ENCODE measurements at regions not wholly inside any gene's neighbourhood (a gene's known extent, or its start where the extent isn't known, plus 50 kb on each side); places are given as distances from the start of the nearest gene placed in this dataset.

DNA sequence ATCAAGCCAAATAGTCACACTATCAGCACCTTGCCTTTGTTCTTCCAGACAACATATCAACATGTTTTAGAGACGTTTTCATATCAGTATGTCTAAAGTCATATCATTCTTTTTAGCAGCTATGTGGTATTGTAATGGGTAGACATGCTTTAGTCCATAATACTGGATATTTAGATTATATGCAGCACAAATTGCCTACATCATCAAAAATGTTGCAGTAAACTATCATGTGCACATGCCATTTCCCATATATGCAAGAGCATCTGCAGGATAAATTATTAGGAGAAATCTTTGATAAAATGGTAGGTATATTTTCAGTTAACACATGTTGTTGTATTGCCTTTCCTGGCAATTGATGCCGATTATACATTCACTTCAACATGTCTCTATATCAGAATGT, 636.5 kb downstream of the XIRP2 start:
- no peaks in the 10 kb centered on the region for H3K4me1 ChIP-seq (ENCODE audit: control insufficient read depth in 3 of 3, insufficient read depth in 3 of 3, low read length in 3 of 3)
- H3K27me3 ChIP-seq (ENCODE audit: control insufficient read depth in 3 of 3, insufficient read depth in 3 of 3, low read length in 3 of 3), result no peaks in the 10 kb centered on the region
- H3K36me3 ChIP-seq (ENCODE audit: control insufficient read depth in 3 of 3, insufficient read depth in 3 of 3, low read length in 3 of 3), result no peaks in the 10 kb centered on the region
- H3K27ac ChIP-seq (ENCODE audit: low read depth, low read length), result no peak overlapping the region
- no peaks in the 10 kb centered on the region for H3K9me3 ChIP-seq (ENCODE audit: control insufficient read depth in 3 of 3, low read length in 3 of 3)
- no peak overlapping the region for H3K9ac ChIP-seq (ENCODE audit: low read depth in 1 of 3, low read length in 3 of 3)
- no peak overlapping the region for H3K4me3 ChIP-seq (ENCODE audit: low read length in 3 of 3)

DNA sequence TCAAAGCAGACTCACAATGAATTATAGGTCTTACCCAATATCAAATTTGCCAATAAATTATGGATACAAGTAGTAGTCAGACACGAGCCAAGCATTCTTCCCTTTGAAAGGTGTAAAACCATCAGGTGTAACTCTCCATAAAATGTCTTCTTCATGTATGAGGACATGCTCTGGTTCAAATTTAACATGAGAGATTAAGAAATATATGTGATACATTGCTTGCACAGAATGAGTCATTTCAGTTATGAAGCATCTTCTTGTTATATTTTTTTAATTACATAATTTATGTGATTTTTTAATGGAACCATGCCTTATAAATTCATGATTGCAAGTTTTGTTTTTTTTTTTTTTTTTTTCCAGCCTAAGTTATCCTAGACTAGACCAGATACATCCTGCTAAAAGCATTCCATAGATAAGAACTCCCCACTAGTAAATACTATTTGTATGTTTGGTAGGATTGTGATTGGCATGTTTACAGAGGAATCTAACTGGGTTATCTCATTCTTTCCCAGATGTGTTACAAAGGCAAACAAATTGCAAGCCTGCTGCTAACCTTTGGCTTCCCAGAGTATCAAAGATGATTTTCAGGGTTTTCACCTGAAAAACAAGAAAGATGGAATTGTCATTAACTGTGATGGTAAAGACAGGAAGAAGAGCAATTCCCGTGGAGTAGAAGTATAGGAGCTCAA, 621.9 kb downstream of the XIRP2 start:
- Histone ChIP-seq H3K9ac (ENCODE audit: low read depth in 1 of 3, low read length in 3 of 3) (no peak overlapping the region), H3K9me3 (ENCODE audit: control insufficient read depth in 3 of 3, low read length in 3 of 3) (no peaks in the 10 kb centered on the region), H3K27me3 (ENCODE audit: control insufficient read depth in 3 of 3, insufficient read depth in 3 of 3, low read length in 3 of 3) (no peaks in the 10 kb centered on the region), H3K27ac (ENCODE audit: low read depth, low read length) (no peak overlapping the region), H3K4me1 (ENCODE audit: control insufficient read depth in 3 of 3, insufficient read depth in 3 of 3, low read length in 3 of 3) (no peaks in the 10 kb centered on the region), H3K4me3 (ENCODE audit: low read length in 3 of 3) (no peak overlapping the region), H3K36me3 (ENCODE audit: control insufficient read depth in 3 of 3, insufficient read depth in 3 of 3, low read length in 3 of 3) (no peaks in the 10 kb centered on the region)

DNA sequence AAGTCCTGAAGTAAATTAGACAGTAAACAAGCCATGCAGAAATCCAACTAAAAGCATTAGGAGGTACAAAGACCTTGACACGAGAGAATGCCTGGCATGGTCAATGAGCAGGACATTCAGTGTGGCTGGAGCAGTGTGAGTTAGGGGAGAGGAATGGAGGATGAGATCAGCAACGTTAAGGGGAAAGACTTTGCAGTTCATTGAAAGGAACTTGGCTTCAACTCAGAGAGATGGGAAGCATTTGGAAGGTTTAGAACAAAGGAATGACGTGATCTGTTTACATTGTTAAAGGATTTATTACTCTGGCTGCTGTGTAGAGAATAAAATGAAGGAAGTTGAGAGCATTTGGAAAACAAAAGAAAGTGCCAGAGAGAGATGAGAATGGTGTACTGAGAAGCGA, 621.3 kb downstream of the XIRP2 start:
- Histone ChIP-seq H3K27ac (ENCODE audit: low read depth, low read length) (no peak overlapping the region), H3K4me3 (ENCODE audit: low read length in 3 of 3) (no peak overlapping the region), H3K36me3 (ENCODE audit: control insufficient read depth in 3 of 3, insufficient read depth in 3 of 3, low read length in 3 of 3) (no peaks in the 10 kb centered on the region), H3K27me3 (ENCODE audit: control insufficient read depth in 3 of 3, insufficient read depth in 3 of 3, low read length in 3 of 3) (no peaks in the 10 kb centered on the region), H3K9ac (ENCODE audit: low read depth in 1 of 3, low read length in 3 of 3) (no peak overlapping the region), H3K4me1 (ENCODE audit: control insufficient read depth in 3 of 3, insufficient read depth in 3 of 3, low read length in 3 of 3) (no peaks in the 10 kb centered on the region), H3K9me3 (ENCODE audit: control insufficient read depth in 3 of 3, low read length in 3 of 3) (no peaks in the 10 kb centered on the region)

DNA sequence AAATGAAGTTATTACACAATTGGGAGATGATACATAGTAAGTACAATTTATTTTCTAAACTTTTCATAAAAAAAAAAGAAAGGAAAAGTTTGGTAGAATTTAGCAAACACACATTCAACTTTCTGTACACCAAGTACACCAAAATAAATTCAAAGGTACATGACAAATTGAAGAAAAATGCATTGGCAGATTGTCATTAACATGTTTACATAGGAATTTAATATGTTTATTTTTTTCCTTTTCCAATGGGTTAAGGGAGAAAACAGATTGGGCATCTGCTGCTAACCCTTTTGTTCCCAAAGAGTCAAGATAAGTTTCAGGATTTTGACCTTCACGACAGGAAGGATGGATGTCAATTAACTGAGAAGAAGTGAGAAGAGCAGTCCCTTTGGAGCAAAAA, 620.4 kb downstream of the XIRP2 start:
- no peaks in the 10 kb centered on the region for H3K4me1 ChIP-seq (ENCODE audit: control insufficient read depth in 3 of 3, insufficient read depth in 3 of 3, low read length in 3 of 3)
- no peak overlapping the region for H3K27ac ChIP-seq (ENCODE audit: low read depth, low read length)
- H3K9ac ChIP-seq (ENCODE audit: low read depth in 1 of 3, low read length in 3 of 3), result no peak overlapping the region
- no peak overlapping the region for H3K4me3 ChIP-seq (ENCODE audit: low read length in 3 of 3)
- no peaks in the 10 kb centered on the region for H3K36me3 ChIP-seq (ENCODE audit: control insufficient read depth in 3 of 3, insufficient read depth in 3 of 3, low read length in 3 of 3)
- no peaks in the 10 kb centered on the region for H3K9me3 ChIP-seq (ENCODE audit: control insufficient read depth in 3 of 3, low read length in 3 of 3)
- H3K27me3 ChIP-seq (ENCODE audit: control insufficient read depth in 3 of 3, insufficient read depth in 3 of 3, low read length in 3 of 3), result no peaks in the 10 kb centered on the region

DNA sequence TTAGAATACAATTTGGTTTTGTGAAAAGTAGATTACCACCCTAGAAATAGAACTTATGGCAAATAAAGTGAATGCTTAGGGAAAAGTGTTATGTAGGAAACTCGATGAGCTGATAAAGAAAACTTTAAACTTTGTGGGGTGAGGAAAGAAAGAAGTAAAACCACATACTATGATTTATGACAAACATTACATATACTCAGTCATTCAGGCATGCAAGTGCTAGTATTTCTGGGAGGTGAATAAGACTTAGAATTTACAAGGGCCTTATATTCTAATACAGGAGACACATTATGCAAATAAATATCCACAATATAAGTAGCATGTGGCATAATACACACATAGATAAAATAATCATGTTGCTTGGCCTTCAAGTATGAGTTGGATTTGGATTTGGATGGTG, 618.1 kb downstream of the XIRP2 start:
- Histone ChIP-seq H3K9me3 (ENCODE audit: control insufficient read depth in 3 of 3, low read length in 3 of 3) (no peaks in the 10 kb centered on the region), H3K4me3 (ENCODE audit: low read length in 3 of 3) (no peak overlapping the region), H3K9ac (ENCODE audit: low read depth in 1 of 3, low read length in 3 of 3) (no peak overlapping the region), H3K27ac (ENCODE audit: low read depth, low read length) (no peak overlapping the region), H3K36me3 (ENCODE audit: control insufficient read depth in 3 of 3, insufficient read depth in 3 of 3, low read length in 3 of 3) (no peaks in the 10 kb centered on the region), H3K27me3 (ENCODE audit: control insufficient read depth in 3 of 3, insufficient read depth in 3 of 3, low read length in 3 of 3) (no peaks in the 10 kb centered on the region), H3K4me1 (ENCODE audit: control insufficient read depth in 3 of 3, insufficient read depth in 3 of 3, low read length in 3 of 3) (no peaks in the 10 kb centered on the region)

DNA sequence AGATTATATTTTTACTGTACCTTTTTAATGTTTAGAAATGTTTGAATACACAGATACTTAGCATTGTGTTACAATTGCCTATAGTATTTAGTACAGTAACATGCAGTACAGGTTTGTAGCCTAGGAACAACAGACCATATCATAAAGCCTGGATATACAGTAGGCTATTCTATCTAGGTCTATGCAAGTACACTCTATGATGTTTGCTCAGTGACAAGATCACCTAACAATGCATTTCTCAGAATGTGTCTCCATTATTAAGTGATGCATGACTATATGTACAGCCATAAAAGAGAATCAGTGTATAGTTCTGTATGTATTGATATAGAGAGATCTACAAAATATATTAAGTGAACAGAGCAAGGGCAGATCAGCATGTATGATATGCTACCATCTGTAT, 616.4 kb downstream of the XIRP2 start:
- H3K9me3 ChIP-seq (ENCODE audit: control insufficient read depth in 3 of 3, low read length in 3 of 3), result no peaks in the 10 kb centered on the region
- no peak overlapping the region for H3K4me3 ChIP-seq (ENCODE audit: low read length in 3 of 3)
- H3K4me1 ChIP-seq (ENCODE audit: control insufficient read depth in 3 of 3, insufficient read depth in 3 of 3, low read length in 3 of 3), result no peaks in the 10 kb centered on the region
- H3K27ac ChIP-seq (ENCODE audit: low read depth, low read length), result no peak overlapping the region
- no peaks in the 10 kb centered on the region for H3K27me3 ChIP-seq (ENCODE audit: control insufficient read depth in 3 of 3, insufficient read depth in 3 of 3, low read length in 3 of 3)
- no peak overlapping the region for H3K9ac ChIP-seq (ENCODE audit: low read depth in 1 of 3, low read length in 3 of 3)
- no peaks in the 10 kb centered on the region for H3K36me3 ChIP-seq (ENCODE audit: control insufficient read depth in 3 of 3, insufficient read depth in 3 of 3, low read length in 3 of 3)

DNA sequence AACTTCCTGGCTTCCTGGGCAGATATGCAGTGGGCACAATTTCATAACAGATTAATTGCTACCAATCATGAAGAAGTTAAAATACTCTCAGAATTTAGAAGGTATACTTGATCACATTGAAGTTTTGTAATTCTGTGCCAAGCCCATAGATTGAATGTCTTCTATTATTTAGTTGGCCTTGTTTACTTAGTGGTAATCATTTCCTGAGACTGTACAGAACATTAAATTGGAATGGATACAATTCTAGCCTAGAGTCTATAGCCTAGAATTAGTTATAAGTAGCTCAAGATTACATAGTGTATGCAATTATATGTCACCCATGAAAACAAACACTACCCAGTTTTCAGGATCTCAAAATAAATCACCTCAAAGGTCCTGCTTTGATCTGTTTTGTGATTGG, 615.8 kb downstream of the XIRP2 start:
- Histone ChIP-seq H3K4me1 (ENCODE audit: control insufficient read depth in 3 of 3, insufficient read depth in 3 of 3, low read length in 3 of 3) (no peaks in the 10 kb centered on the region), H3K36me3 (ENCODE audit: control insufficient read depth in 3 of 3, insufficient read depth in 3 of 3, low read length in 3 of 3) (no peaks in the 10 kb centered on the region), H3K9me3 (ENCODE audit: control insufficient read depth in 3 of 3, low read length in 3 of 3) (no peaks in the 10 kb centered on the region), H3K9ac (ENCODE audit: low read depth in 1 of 3, low read length in 3 of 3) (no peak overlapping the region), H3K27ac (ENCODE audit: low read depth, low read length) (no peak overlapping the region), H3K4me3 (ENCODE audit: low read length in 3 of 3) (no peak overlapping the region), H3K27me3 (ENCODE audit: control insufficient read depth in 3 of 3, insufficient read depth in 3 of 3, low read length in 3 of 3) (no peaks in the 10 kb centered on the region)

DNA sequence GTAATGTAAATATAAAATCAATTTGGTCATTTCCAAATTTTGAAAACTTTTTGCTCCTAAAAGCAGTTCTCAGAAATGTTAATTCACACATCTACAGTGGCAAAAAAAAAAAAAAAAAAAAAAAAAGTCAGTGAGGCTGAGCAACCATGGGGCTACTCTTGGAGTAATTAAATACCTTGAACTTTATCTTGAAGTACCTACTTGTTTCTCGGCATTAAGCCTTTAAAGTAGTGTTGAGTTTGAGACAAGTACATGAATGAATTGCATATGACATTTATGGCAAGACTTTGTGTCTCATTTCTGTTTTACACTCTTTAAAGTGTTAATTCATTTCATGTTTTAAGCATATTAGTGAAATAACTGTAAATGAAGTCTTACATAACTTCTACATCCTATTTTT, 613.3 kb downstream of the XIRP2 start:
- H3K27ac ChIP-seq (ENCODE audit: low read depth, low read length), result no peak overlapping the region
- H3K36me3 ChIP-seq (ENCODE audit: control insufficient read depth in 3 of 3, insufficient read depth in 3 of 3, low read length in 3 of 3), result no peaks in the 10 kb centered on the region
- H3K4me1 ChIP-seq (ENCODE audit: control insufficient read depth in 3 of 3, insufficient read depth in 3 of 3, low read length in 3 of 3), result no peaks in the 10 kb centered on the region
- H3K4me3 ChIP-seq (ENCODE audit: low read length in 3 of 3), result no peak overlapping the region
- no peaks in the 10 kb centered on the region for H3K27me3 ChIP-seq (ENCODE audit: control insufficient read depth in 3 of 3, insufficient read depth in 3 of 3, low read length in 3 of 3)
- H3K9me3 ChIP-seq (ENCODE audit: control insufficient read depth in 3 of 3, low read length in 3 of 3), result no peaks in the 10 kb centered on the region
- H3K9ac ChIP-seq (ENCODE audit: low read depth in 1 of 3, low read length in 3 of 3), result no peak overlapping the region

DNA sequence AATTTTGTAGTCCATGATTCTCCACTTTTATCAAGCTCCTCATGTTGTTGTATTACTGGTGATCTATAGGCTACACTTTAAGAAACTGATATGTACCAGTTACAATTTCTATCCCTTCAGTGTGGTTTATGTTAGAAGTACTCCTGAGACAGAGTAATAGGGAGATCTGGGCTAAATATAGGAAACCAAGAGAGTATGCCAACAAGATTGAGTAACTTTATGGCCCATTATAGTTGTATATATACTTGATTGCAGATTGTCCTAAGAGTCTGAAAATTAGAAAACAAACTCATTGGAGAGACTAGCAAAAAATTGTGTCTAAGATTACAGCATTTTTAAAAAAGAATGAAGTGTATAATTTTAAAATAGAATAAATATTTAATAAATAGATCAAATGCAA, 605.6 kb downstream of the XIRP2 start:
- H3K4me3 ChIP-seq (ENCODE audit: low read length in 3 of 3), result no peak overlapping the region
- H3K9me3 ChIP-seq (ENCODE audit: control insufficient read depth in 3 of 3, low read length in 3 of 3), result no peaks in the 10 kb centered on the region
- no peak overlapping the region for H3K9ac ChIP-seq (ENCODE audit: low read depth in 1 of 3, low read length in 3 of 3)
- no peaks in the 10 kb centered on the region for H3K27me3 ChIP-seq (ENCODE audit: control insufficient read depth in 3 of 3, insufficient read depth in 3 of 3, low read length in 3 of 3)
- H3K27ac ChIP-seq (ENCODE audit: low read depth, low read length), result no peak overlapping the region
- H3K36me3 ChIP-seq (ENCODE audit: control insufficient read depth in 3 of 3, insufficient read depth in 3 of 3, low read length in 3 of 3), result no peaks in the 10 kb centered on the region
- H3K4me1 ChIP-seq (ENCODE audit: control insufficient read depth in 3 of 3, insufficient read depth in 3 of 3, low read length in 3 of 3), result no peaks in the 10 kb centered on the region

DNA sequence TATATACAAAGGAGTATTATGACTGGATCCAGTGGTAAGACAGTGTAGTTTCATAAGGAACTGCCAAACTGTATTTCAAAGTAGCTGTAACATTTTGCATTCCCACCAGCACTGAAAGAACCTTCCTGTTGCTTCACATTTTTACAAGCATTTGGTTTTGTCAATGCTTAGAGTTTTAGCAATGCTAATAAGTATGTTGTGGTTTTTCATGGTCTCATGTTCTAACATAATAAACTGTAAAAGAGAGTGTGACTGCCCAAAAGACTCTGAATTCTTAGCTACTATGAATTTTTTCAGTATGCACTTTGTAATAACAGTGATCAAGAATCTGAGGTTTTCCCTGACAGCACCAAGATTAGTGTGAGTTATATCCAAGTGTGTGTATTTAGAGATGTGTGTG, 604.2 kb downstream of the XIRP2 start:
- Histone ChIP-seq H3K36me3 (ENCODE audit: control insufficient read depth in 3 of 3, insufficient read depth in 3 of 3, low read length in 3 of 3) (no peaks in the 10 kb centered on the region), H3K27ac (ENCODE audit: low read depth, low read length) (no peak overlapping the region), H3K9me3 (ENCODE audit: control insufficient read depth in 3 of 3, low read length in 3 of 3) (no peaks in the 10 kb centered on the region), H3K27me3 (ENCODE audit: control insufficient read depth in 3 of 3, insufficient read depth in 3 of 3, low read length in 3 of 3) (no peaks in the 10 kb centered on the region), H3K4me3 (ENCODE audit: low read length in 3 of 3) (no peak overlapping the region), H3K4me1 (ENCODE audit: control insufficient read depth in 3 of 3, insufficient read depth in 3 of 3, low read length in 3 of 3) (peaks cover 3 to 6% (median 4%) of the 10 kb centered on the region in 3 donors), H3K9ac (ENCODE audit: low read depth in 1 of 3, low read length in 3 of 3) (no peak overlapping the region)

DNA sequence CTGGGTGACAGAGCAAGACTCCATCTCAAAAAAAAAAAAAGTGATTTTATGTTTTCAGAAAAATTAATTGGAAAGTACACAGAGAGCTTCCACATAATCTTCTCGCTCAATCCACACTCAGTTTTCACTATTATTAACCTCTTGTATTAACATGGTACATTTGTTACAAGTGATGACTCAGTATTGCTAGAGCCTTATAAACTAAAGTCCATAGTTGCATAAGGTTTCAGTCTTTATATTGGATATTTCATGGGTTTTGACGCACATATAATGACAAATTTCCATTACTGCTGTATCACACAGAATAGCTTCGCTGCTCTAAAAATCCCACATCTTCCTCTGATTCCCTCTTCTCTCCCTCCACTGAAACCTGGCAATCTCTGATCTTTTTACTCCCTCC, 603.5 kb downstream of the XIRP2 start:
- Histone ChIP-seq H3K9me3 (ENCODE audit: control insufficient read depth in 3 of 3, low read length in 3 of 3) (no peaks in the 10 kb centered on the region), H3K4me3 (ENCODE audit: low read length in 3 of 3) (no peak overlapping the region)

More for the DNA sequence above, 603.5 kb downstream of the XIRP2 start:
- no peaks in the 10 kb centered on the region for H3K27me3 ChIP-seq (ENCODE audit: control insufficient read depth in 3 of 3, insufficient read depth in 3 of 3, low read length in 3 of 3)
- H3K4me1 ChIP-seq (ENCODE audit: control insufficient read depth in 3 of 3, insufficient read depth in 3 of 3, low read length in 3 of 3), result peaks cover 3 to 10% (median 4%) of the 10 kb centered on the region in 3 donors
- H3K9ac ChIP-seq (ENCODE audit: low read depth in 1 of 3, low read length in 3 of 3), result no peak overlapping the region
- no peak overlapping the region for H3K27ac ChIP-seq (ENCODE audit: low read depth, low read length)
- H3K36me3 ChIP-seq (ENCODE audit: control insufficient read depth in 3 of 3, insufficient read depth in 3 of 3, low read length in 3 of 3), result no peaks in the 10 kb centered on the region
